ENCODE measurements at regions not wholly inside any gene's neighbourhood (a gene's known extent, or its start where the extent isn't known, plus 50 kb on each side); places are given as distances from the start of the nearest gene placed in this dataset.

DNA sequence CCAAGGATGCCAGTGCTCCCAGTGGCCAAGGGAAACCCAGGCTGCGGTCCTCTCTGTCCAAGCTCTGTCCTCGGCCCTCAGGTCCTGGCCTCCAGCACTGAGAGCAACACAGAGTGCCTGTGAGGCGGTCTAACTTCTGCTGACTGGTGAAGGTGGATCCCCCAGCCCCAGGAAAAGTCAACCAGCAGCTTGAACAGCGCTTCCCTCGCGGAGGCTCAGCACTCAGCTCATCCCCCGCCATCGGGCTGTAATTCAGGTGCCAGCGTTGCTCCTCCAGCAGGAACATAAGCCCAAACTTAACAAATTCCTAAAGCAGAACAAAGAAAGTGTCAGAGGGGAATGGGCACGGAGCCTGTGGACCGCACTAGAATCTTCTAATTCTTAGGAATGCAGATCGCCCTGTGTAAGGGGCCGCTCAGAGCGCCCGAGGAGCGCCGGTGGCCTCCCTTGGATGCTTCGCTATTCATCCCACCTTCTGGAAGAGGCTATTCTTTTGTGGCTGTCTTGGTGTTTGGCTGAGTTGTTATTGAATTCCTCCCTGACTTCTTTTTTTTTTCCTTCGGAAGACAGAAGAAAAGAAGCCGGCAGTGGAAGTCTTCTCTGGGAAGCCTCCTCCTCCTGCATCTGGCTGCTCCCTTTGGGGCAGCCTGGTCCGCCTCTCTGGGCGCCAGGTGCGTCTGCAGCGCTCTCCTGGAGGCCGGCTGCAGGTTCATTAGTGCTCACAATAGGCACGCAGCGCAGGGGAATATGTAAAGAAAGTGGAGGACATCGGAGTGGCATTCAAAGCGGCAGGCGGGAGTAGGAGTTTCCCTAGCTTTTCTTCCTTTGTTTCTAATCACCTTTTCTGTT lies 905.6 kb downstream of the TSN start:
- DNase-seq (ENCODE audit: low read depth), result no peak
- H3K4me3 ChIP-seq (ENCODE audit: low read depth, low read length), result no peak overlapping the region
- TF ChIP-seq, protein P1, sequence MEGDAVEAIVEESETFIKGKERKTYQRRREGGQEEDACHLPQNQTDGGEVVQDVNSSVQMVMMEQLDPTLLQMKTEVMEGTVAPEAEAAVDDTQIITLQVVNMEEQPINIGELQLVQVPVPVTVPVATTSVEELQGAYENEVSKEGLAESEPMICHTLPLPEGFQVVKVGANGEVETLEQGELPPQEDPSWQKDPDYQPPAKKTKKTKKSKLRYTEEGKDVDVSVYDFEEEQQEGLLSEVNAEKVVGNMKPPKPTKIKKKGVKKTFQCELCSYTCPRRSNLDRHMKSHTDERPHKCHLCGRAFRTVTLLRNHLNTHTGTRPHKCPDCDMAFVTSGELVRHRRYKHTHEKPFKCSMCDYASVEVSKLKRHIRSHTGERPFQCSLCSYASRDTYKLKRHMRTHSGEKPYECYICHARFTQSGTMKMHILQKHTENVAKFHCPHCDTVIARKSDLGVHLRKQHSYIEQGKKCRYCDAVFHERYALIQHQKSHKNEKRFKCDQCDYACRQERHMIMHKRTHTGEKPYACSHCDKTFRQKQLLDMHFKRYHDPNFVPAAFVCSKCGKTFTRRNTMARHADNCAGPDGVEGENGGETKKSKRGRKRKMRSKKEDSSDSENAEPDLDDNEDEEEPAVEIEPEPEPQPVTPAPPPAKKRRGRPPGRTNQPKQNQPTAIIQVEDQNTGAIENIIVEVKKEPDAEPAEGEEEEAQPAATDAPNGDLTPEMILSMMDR (IDR thresholded peaks at IDR 0.05; ENCODE audit: control insufficient read depth, extremely low read depth, insufficient read depth), result no peak

DNA sequence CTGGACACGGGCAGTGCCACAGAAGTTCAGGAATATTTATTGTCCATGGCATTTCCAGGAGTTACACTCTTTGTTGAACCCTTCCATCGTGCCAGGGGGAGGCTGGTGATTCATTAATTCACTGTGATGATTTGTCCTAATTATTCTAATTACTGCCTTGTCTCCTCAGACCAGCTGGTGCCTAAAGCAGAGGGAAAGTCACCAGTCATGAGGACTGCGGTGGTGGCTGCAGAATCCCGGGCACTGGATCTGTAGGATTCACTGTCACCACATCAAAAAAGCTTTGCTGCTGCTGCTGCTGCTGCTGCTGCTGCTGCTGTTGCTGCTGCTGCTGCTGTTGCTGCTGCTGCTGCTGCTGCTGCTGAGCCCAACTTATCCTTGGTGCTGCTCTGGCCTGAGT lies 908.2 kb downstream of the TSN start:
- TF ChIP-seq, protein P1 (IDR thresholded peaks at IDR 0.05; ENCODE audit: control insufficient read depth, extremely low read depth, insufficient read depth), result no peak
- no peak for DNase-seq (ENCODE audit: low read depth)
- no peak overlapping the region for H3K4me3 ChIP-seq (ENCODE audit: low read depth, low read length)

DNA sequence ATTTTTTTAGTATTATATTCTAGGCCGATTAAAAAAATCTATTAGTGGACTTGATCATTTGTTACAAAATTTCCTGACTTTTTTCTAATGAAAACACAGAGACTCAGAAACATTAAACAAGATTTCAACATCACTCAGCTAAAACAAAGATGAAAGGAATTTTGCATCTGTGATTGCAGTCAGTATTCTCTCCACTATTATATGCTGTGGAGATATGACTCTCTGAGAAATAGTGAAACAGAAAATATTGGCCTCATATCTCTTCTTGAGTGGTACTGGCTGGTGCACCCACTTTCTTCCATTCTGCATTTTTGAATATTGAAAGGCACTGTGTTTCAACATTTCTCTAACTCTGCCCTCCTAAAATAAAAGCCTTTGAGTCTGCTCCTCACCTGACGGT lies 914.2 kb downstream of the TSN start:
- TF ChIP-seq, protein P1 (IDR thresholded peaks at IDR 0.05; ENCODE audit: control insufficient read depth, extremely low read depth, insufficient read depth), result no peak
- H3K4me3 ChIP-seq (ENCODE audit: low read depth, low read length), result no peak overlapping the region
- DNase-seq (ENCODE audit: low read depth), result no peak

DNA sequence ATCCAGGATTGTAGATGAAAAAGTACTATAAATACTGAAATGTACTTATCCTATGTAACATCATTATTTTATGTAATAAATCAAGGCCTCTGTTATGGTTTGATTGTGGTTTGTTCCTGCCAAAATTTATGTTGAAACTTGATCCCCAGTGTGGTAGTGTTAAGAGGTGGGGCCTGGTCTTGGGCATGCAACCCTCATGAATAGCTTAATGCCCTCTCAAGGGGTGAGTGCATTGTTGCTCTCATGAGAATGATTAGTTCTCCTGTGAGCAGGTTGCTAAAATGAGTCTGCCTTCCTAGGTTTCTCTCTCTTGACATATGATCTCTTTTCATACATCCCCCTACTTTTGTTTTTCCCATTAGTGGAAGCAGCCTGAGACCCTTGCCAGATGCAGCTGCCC lies 915.4 kb downstream of the TSN start:
- DNase-seq (ENCODE audit: low read depth), result no peak
- TF ChIP-seq, protein P1 (IDR thresholded peaks at IDR 0.05; ENCODE audit: control insufficient read depth, extremely low read depth, insufficient read depth), result no peak
- no peak overlapping the region for H3K4me3 ChIP-seq (ENCODE audit: low read depth, low read length)

DNA sequence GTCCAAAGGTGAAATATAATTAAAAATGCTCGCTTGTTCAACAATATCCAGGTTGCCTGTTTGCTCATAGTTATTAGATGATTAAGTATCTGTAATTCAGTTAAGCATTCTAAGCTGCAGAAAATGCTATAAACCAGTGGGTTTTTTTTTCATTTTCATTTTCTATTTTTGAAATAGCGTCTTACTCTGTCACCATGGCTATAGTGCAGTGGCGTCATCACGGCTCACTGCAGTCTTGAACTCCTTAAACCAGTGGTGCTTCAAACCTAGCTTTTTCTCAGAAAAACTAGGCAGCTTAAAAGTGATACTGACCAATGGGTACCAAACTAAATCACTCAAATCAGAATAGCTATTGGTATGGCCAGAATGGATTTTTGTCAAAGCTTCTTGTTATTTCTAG lies 925.2 kb downstream of the TSN start:
- H3K4me3 ChIP-seq (ENCODE audit: low read depth, low read length), result no peak overlapping the region
- no peak for DNase-seq (ENCODE audit: low read depth)
- TF ChIP-seq, protein P1 (IDR thresholded peaks at IDR 0.05; ENCODE audit: control insufficient read depth, extremely low read depth, insufficient read depth), result no peak

DNA sequence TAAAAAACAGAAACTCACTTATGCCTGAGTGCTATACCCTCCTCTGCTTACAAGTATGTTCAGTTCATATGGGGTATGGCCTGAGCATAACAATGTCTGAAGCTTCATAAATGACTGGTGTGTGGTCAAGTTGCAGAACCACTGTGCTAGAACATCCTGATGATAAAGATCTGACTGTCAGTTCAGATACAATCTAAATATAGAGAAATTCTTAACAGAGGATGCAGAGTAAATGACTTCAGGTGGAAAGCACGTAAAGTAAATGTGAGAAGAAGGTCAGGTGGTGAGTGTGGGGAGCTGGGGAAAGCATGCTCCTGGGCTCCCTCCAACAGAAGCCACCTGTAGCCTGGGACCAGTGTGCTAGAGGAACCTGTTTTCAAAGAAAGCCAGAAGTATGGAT lies 926.2 kb downstream of the TSN start:
- TF ChIP-seq, protein P1 (IDR thresholded peaks at IDR 0.05; ENCODE audit: control insufficient read depth, extremely low read depth, insufficient read depth), result no peak
- no peak for DNase-seq (ENCODE audit: low read depth)
- no peak overlapping the region for H3K4me3 ChIP-seq (ENCODE audit: low read depth, low read length)

DNA sequence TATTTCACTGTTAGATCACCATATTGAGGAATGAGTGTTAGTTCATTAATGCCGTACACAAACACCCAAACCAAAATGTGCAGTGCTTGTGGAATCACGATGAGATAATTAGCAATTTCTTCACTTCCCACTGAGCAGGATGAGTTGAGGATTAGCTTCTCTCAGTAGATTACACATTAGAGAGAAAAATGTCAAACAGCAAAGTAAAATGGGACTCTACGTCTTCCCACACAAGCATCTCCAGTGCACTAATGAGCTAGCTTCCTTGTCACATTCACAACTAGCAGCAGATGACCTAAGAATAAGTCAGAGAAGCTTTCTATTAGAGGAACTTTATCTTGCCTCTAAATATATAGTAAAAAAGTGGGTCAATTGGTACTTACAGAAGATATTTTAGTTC lies 926.9 kb downstream of the TSN start:
- H3K4me3 ChIP-seq (ENCODE audit: low read depth, low read length), result no peak overlapping the region
- DNase-seq (ENCODE audit: low read depth), result no peak
- TF ChIP-seq, protein P1 (IDR thresholded peaks at IDR 0.05; ENCODE audit: control insufficient read depth, extremely low read depth, insufficient read depth), result no peak

Measured in LNCaP clone FGC (cell line).